ENCODE measurements at regions not wholly inside any gene's neighbourhood (a gene's known extent, or its start where the extent isn't known, plus 50 kb on each side); places are given as distances from the start of the nearest gene placed in this dataset.

- no peak for TF ChIP-seq MXI1 (IDR thresholded peaks at IDR 0.05; ENCODE audit: borderline replicate concordance, low read depth, low read length)
These were observed 574.7 kb upstream of the MEF2C start (continued) for GRCh38 chr5:89457411-89458331.

GRCh38 chr5:89452081-89452480 is 569.1 kb upstream of the MEF2C start:
- no TSS peak for BruUV-seq (replicated peaks)
- no peak overlapping the region for H2BK120ac ChIP-seq (ENCODE audit: low read depth, low read length)
- no peak overlapping the region for H3K18ac ChIP-seq (ENCODE audit: low read depth, low read length)
- no peak overlapping the region for H3K4ac ChIP-seq (ENCODE audit: low read depth, low read length)
- no peaks in the 10 kb centered on the region for H3K9me1 ChIP-seq (ENCODE audit: insufficient read depth, low read length)
- H3K23ac ChIP-seq (ENCODE audit: low read depth, low read length): no peak overlapping the region
- no peak overlapping the region for H2AK9ac ChIP-seq (replicated peaks; ENCODE audit: low read depth, low read length, poor library complexity)
- ATAC-seq (ENCODE audit: low read depth): no peak
- no peak overlapping the region for H4K8ac ChIP-seq (ENCODE audit: low read depth in 2 of 2, low read length in 2 of 2)
- H4K91ac ChIP-seq (ENCODE audit: insufficient read depth, low read depth, low read length): no peak overlapping the region
- H3K56ac ChIP-seq (ENCODE audit: extremely low read depth, insufficient read depth, low read length): no peak overlapping the region
- no peak overlapping the region for H4K5ac ChIP-seq (ENCODE audit: low read depth, low read length)
- no peak for TF ChIP-seq BHLHE40 (IDR thresholded peaks at IDR 0.05; ENCODE audit: low read depth, low read length)
- TF ChIP-seq FOS (IDR thresholded peaks at IDR 0.05; ENCODE audit: low read depth, low read length): no peak
- TF ChIP-seq MXI1 (IDR thresholded peaks at IDR 0.05; ENCODE audit: borderline replicate concordance, low read depth, low read length): no peak
- no peak for TF ChIP-seq NFE2L2 (IDR thresholded peaks at IDR 0.05; ENCODE audit: low read depth, low read length)
- no peak for TF ChIP-seq CEBPB (IDR thresholded peaks at IDR 0.05; ENCODE audit: low read depth, low read length)
- no peaks in the 10 kb centered on the region for H3K36me3 ChIP-seq (ENCODE audit: control insufficient read depth, insufficient read depth, low read length)
- no peak overlapping the region for H3K9ac ChIP-seq (ENCODE audit: low read depth, low read length)
- no peak overlapping the region for H2AFZ ChIP-seq (replicated peaks; ENCODE audit: low read length, poor library complexity)
- no peak overlapping the region for H2BK5ac ChIP-seq (ENCODE audit: low read depth, low read length, poor library complexity, severe bottlenecking)
- no peak overlapping the region for H3K14ac ChIP-seq (replicated peaks; ENCODE audit: low read depth, low read length)
- dilution Hi-C loops (cut with HindIII; ENCODE audit: low sequenced_read_pairs, unreplicated experiment) (no loop called here), intact Hi-C loops (cut with micrococcal nuclease) (no loop called here), in situ Hi-C loops (cut with MboI; ENCODE audit: low sequenced_read_pairs) (no loop called here)
- WGBS, 2 experiments (ENCODE audit: extremely low coverage in 2 of 2, insufficient read length in 1 of 2): no CpG with 5 or more reads among the region's 4 CpGs
- POLR2A ChIA-PET (ENCODE audit: unreplicated experiment): no interaction called here
- H2BK15ac ChIP-seq (ENCODE audit: low read depth, low read length): no peak overlapping the region
- no peaks in the 10 kb centered on the region for H3K9me3 ChIP-seq (ENCODE audit: control insufficient read depth, insufficient read depth, low read length)
- H3K79me1 ChIP-seq (ENCODE audit: low read depth in 1 of 2, low read length in 2 of 2): no peaks in the 10 kb centered on the region
- H3K4me1 ChIP-seq (ENCODE audit: control insufficient read depth, insufficient read depth, low read length): no peaks in the 10 kb centered on the region
- no peak overlapping the region for H3K4me3 ChIP-seq (ENCODE audit: insufficient read depth, low read depth, low read length)
- H3K4me2 ChIP-seq (ENCODE audit: low read depth, low read length): no peak overlapping the region
- H3K27ac ChIP-seq (ENCODE audit: insufficient read depth, low read length): no peak overlapping the region
- DNase-seq: no peak
- no peaks in the 10 kb centered on the region for H4K20me1 ChIP-seq (ENCODE audit: insufficient read depth, low read length)
- no peak overlapping the region for H2AK5ac ChIP-seq (ENCODE audit: low read depth, low read length)
- H3K27me3 ChIP-seq (ENCODE audit: control insufficient read depth, insufficient read depth, low read length): no peaks in the 10 kb centered on the region
- CTCF ChIA-PET: no interaction called here
- no peak overlapping the region for H2BK20ac ChIP-seq (ENCODE audit: low read depth, low read length)
